HCT116 (cell line): ENCODE measurements at regions not wholly inside any gene's neighbourhood (a gene's known extent, or its start where the extent isn't known, plus 50 kb on each side); places are given as distances from the start of the nearest gene placed in this dataset.

Source experiments
- ATAC-seq: fragments of 200-7000 bp; cut with Tn5 transposase; 2 replicates; pipeline ENCODE4 v1.9.1; 2020; ENCODE audit warnings: mild to moderate bottlenecking, moderate library complexity
- BruUV-seq: library from RNA; stranded (reverse); fragments of 400-500 nt; replicated peaks from 2 replicates; lab custom pipeline; 2021; lab: Mats Ljungman, UMichigan
- CTCF ChIA-PET: fragments of 300-600 bp; sonication (Branson Sonifier 250); formaldehyde crosslinking; loops from one replicate; lab custom pipeline; 2021; ENCODE audit warnings: antibody characterized with exemption; lab: Charles Lee
- POLR2A ChIA-PET: fragments of 300-600, 350-600 bp; sonication (Branson Sonifier 250); formaldehyde crosslinking; loops from one replicate; lab custom pipeline; 2021; ENCODE audit warnings: antibody characterized with exemption; lab: Charles Lee
- RAD21 ChIA-PET, 2 experiments: fragments of 300-600 bp; sonication (Branson Sonifier 250); formaldehyde crosslinking; loops; one replicate each; lab custom pipeline; 2023; ENCODE audit warnings: low total read pairs in 2 of 2; ENCODE audit not compliant: uncharacterized antibody in 2 of 2, unreplicated experiment in 2 of 2, low non-redundant PET in 1 of 2; lab: Charles Lee
- DNase-seq: peaks from one replicate; pipeline ENCODE4 v3.0.0-alpha.2; 2010; ENCODE audit warnings: low read depth, low spot score
- H2AFZ ChIP-seq: fragments of 200-600 bp; shearing (Covaris generic), sonication (generic); 2 replicates; pipeline ENCODE4 v1.6.1; 2017; ENCODE audit warnings: low read depth, mixed run types, mixed read lengths, antibody characterized with exemption, low read length; ENCODE audit not compliant: poor library complexity, severe bottlenecking
- H3K27ac ChIP-seq: 2 replicates; pipeline ENCODE4 v1.5.1; 2012; ENCODE audit warnings: low read depth, low read length
- H3K27me3 ChIP-seq: fragments of 200-600 bp; sonication (generic); 2 replicates; pipeline ENCODE4 v1.6.1; 2016; ENCODE audit warnings: mixed run types, low read length, mixed read lengths; ENCODE audit not compliant: insufficient read depth
- H3K36me3 ChIP-seq, 2 experiments: fragments of 200-500 bp in 1 of 2; fragments of 200-600 bp in 1 of 2; sonication (Bioruptor generic) in 1 of 2; sonication (generic) in 1 of 2; 2 replicates each; pipeline versions ENCODE4 v1.5.1 to v1.6.1; 2014 to 2016; ENCODE audit warnings: low read length in 2 of 2, inconsistent platforms in 1 of 2, mixed read lengths in 1 of 2, mixed run types in 1 of 2; ENCODE audit not compliant: insufficient read depth in 2 of 2, control insufficient read depth in 1 of 2
- H3K4me1 ChIP-seq, 2 experiments: fragments of 200-600 bp in 1 of 2; sonication (generic) in 1 of 2; 2 replicates each; pipeline versions ENCODE4 v1.5.1 to v1.6.1; 2012 to 2017; ENCODE audit warnings: low read length in 2 of 2, inconsistent platforms in 1 of 2, mild to moderate bottlenecking in 1 of 2, mixed read lengths in 1 of 2, mixed run types in 1 of 2, moderate library complexity in 1 of 2; ENCODE audit not compliant: insufficient read depth in 2 of 2, control insufficient read depth in 1 of 2
- H3K4me2 ChIP-seq: fragments of 200-600 bp; sonication (generic); 2 replicates; pipeline ENCODE4 v1.6.1; 2017; ENCODE audit warnings: mixed run types, low read length, mixed read lengths
- H3K4me3 ChIP-seq, 2 experiments: fragments of 200-600 bp in 1 of 2; sonication (generic) in 1 of 2; replicated peaks in 1 of 2; 2 replicates each; pipeline ENCODE4 v1.5.1; 2011 to 2016; ENCODE audit warnings: low read length in 2 of 2, control low read depth in 1 of 2, low read depth in 1 of 2, mild to moderate bottlenecking in 1 of 2, mixed read lengths in 1 of 2, mixed run types in 1 of 2
- H3K79me2 ChIP-seq: fragments of 200-600 bp; sonication (generic); 2 replicates; pipeline ENCODE4 v1.6.1; 2017; ENCODE audit warnings: mild to moderate bottlenecking, mixed run types, low read length, moderate library complexity, mixed read lengths; ENCODE audit not compliant: insufficient read depth
- H3K9ac ChIP-seq: fragments of 200-600 bp; sonication (generic); 2 replicates; pipeline ENCODE4 v1.6.1; 2016; ENCODE audit warnings: low read length, mixed read lengths
- H3K9me2 ChIP-seq: fragments of 200-600 bp; sonication (generic), shearing (Covaris generic); 2 replicates; pipeline ENCODE4 v1.6.1; 2017; ENCODE audit warnings: mixed run types, mild to moderate bottlenecking, moderate library complexity; ENCODE audit not compliant: insufficient read depth
- H3K9me3 ChIP-seq, 2 experiments: fragments of 200-500 bp in 1 of 2; fragments of 200-600 bp in 1 of 2; sonication (Bioruptor generic) in 1 of 2; sonication (generic) in 1 of 2; 2 replicates each; pipeline ENCODE4 v1.6.1; 2014 to 2017; ENCODE audit warnings: low read length in 2 of 2, mixed read lengths in 2 of 2, inconsistent platforms in 1 of 2, low read depth in 1 of 2, mild to moderate bottlenecking in 1 of 2, mixed run types in 1 of 2, moderate library complexity in 1 of 2; ENCODE audit not compliant: control insufficient read depth in 1 of 2, insufficient read depth in 1 of 2
- H4K20me1 ChIP-seq: fragments of 200-600 bp; sonication (generic), shearing (Covaris generic); 2 replicates; pipeline ENCODE4 v1.6.1; 2017; ENCODE audit warnings: mixed run types, mild to moderate bottlenecking, moderate library complexity; ENCODE audit not compliant: insufficient read depth
- CBX3 ChIP-seq: IDR thresholded peaks from 2 replicates; pipeline ENCODE4 v1.6.1; 2012; ENCODE audit warnings: low read depth
- CEBPB ChIP-seq: IDR thresholded peaks from 2 replicates; pipeline ENCODE4 v1.6.1; 2012; ENCODE audit warnings: low read depth
- EGR1 ChIP-seq: IDR thresholded peaks from 2 replicates; pipeline ENCODE4 v1.6.1; 2012; ENCODE audit warnings: low read depth
- EZH2 ChIP-seq: fragments of 200-600 bp; sonication (generic); IDR thresholded peaks from 2 replicates; pipeline ENCODE4 v1.6.1; 2017; ENCODE audit warnings: antibody characterized with exemption, mixed run types
- EZH2phosphoT487 ChIP-seq: fragments of 200-600 bp; IDR thresholded peaks from 2 replicates; pipeline ENCODE4 v1.6.1; 2018; ENCODE audit warnings: antibody characterized with exemption, borderline replicate concordance
- FOSL1 ChIP-seq: IDR thresholded peaks from 2 replicates; pipeline ENCODE4 v1.6.1; 2012; ENCODE audit warnings: low read depth
- JUND ChIP-seq: IDR thresholded peaks from 2 replicates; pipeline ENCODE4 v1.6.1; 2012
- POLR2A ChIP-seq: IDR thresholded peaks from 2 replicates; pipeline ENCODE4 v1.7.0; 2011; ENCODE audit warnings: borderline replicate concordance; ENCODE audit not compliant: insufficient read depth, insufficient read length; ENCODE audit errors: extremely low read depth
- POLR2AphosphoS5 ChIP-seq: IDR thresholded peaks from 2 replicates; pipeline ENCODE4 v1.6.1; 2011; ENCODE audit warnings: mild to moderate bottlenecking, low read depth, low read length, moderate library complexity
- SIN3A ChIP-seq: IDR thresholded peaks from 2 replicates; pipeline ENCODE4 v1.6.1; 2012; ENCODE audit warnings: low read depth
- SP1 ChIP-seq: IDR thresholded peaks from 2 replicates; pipeline ENCODE4 v1.6.1; 2012; ENCODE audit warnings: low read depth
- SRF ChIP-seq: IDR thresholded peaks from 2 replicates; pipeline ENCODE4 v1.6.1; 2012; ENCODE audit warnings: low read depth
- TCF7L2 ChIP-seq: IDR thresholded peaks from 2 replicates; pipeline ENCODE4 v1.7.0; 2011; ENCODE audit warnings: borderline replicate concordance, inconsistent platforms; ENCODE audit not compliant: insufficient read depth, insufficient read length; ENCODE audit errors: extremely low read depth
- YY1 ChIP-seq: IDR thresholded peaks from 2 replicates; pipeline ENCODE4 v1.6.1; 2011; ENCODE audit warnings: low read length, low read depth, moderate library complexity, mild to moderate bottlenecking; ENCODE audit not compliant: insufficient replicate concordance; ENCODE audit errors: extremely low read depth
- ZNF274 ChIP-seq: fragments of 200-500 bp; sonication (Bioruptor generic); IDR thresholded peaks from 2 replicates; pipeline ENCODE4 v1.6.1; 2014; ENCODE audit warnings: mild to moderate bottlenecking, low read depth, low read length, inconsistent platforms
- intact Hi-C: fragments of 100-400 bp; cut with micrococcal nuclease; formaldehyde crosslinking; loops from 2 replicates; pipeline ENCODE4 v1.10.0; 2022
- TF ChIP-seq, protein P1 (sequence below): IDR thresholded peaks from 2 replicates; pipeline ENCODE4 v1.6.1; 2012; ENCODE audit warnings: low read depth
- TF ChIP-seq, protein P2 (sequence below): IDR thresholded peaks from 2 replicates; pipeline ENCODE4 v1.6.1; 2012
- TF ChIP-seq, protein P3 (sequence below), 3 experiments: fragments of 200-600 bp in 1 of 3; sonication (generic) in 1 of 3; IDR thresholded peaks in 2 of 3; conservative IDR thresholded peaks in 1 of 3; 2 replicates each; pipeline ENCODE4 v1.5.1; 2012 to 2017; ENCODE audit warnings: low read depth in 2 of 3, low read length in 2 of 3, antibody characterized with exemption in 1 of 3, borderline replicate concordance in 1 of 3, control low read depth in 1 of 3, mild to moderate bottlenecking in 1 of 3, mixed read lengths in 1 of 3, mixed run types in 1 of 3, moderate library complexity in 1 of 3; ENCODE audit not compliant: insufficient read depth in 1 of 3
- TF ChIP-seq, protein P4 (sequence below): IDR thresholded peaks from 2 replicates; pipeline ENCODE4 v1.6.1; 2011; ENCODE audit warnings: mild to moderate bottlenecking, low read length, moderate library complexity; ENCODE audit not compliant: insufficient replicate concordance; ENCODE audit errors: extremely low read depth

DNA sequence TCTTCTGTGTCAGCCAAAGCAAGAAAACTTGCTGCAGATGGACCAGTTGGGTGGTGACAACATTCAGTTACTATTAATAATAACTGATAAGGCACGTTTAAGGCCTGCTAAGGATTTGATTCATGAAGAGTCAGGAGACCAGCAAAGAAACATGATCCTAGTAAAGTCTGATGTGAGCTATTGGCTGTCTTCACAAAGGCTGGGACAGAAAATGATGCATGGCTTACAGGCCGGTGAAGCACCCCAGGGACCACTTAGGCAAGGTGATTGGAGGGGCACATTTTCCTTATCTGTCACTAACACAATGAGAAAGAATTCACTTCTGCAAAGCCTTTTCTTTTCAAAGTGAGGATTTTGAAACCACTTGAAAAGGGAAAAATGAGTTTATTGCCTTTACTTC, 65.4 kb upstream of the TRPC3 start:
- Histone ChIP-seq H3K4me2 (no peak overlapping the region), H3K9me2 (no peaks in the 10 kb centered on the region), H3K9ac (no peak overlapping the region), H3K27me3 (no peaks in the 10 kb centered on the region), H3K4me3 (no peak overlapping the region), H3K9me3 (no peaks in the 10 kb centered on the region), H3K79me2 (no peaks in the 10 kb centered on the region), H3K27ac (no peak overlapping the region), H3K4me1 (no peaks in the 10 kb centered on the region), H3K36me3 (no peaks in the 10 kb centered on the region), H4K20me1 (no peaks in the 10 kb centered on the region), H2AFZ (no peak overlapping the region)
- no TSS peak for BruUV-seq
- no peak for ATAC-seq
- ChIA-PET POLR2A (no interaction called here), CTCF (no interaction called here), RAD21 (no interaction called here)
- intact Hi-C loops: no loop called here
- no peak for DNase-seq
- TF ChIP-seq, protein P1, sequence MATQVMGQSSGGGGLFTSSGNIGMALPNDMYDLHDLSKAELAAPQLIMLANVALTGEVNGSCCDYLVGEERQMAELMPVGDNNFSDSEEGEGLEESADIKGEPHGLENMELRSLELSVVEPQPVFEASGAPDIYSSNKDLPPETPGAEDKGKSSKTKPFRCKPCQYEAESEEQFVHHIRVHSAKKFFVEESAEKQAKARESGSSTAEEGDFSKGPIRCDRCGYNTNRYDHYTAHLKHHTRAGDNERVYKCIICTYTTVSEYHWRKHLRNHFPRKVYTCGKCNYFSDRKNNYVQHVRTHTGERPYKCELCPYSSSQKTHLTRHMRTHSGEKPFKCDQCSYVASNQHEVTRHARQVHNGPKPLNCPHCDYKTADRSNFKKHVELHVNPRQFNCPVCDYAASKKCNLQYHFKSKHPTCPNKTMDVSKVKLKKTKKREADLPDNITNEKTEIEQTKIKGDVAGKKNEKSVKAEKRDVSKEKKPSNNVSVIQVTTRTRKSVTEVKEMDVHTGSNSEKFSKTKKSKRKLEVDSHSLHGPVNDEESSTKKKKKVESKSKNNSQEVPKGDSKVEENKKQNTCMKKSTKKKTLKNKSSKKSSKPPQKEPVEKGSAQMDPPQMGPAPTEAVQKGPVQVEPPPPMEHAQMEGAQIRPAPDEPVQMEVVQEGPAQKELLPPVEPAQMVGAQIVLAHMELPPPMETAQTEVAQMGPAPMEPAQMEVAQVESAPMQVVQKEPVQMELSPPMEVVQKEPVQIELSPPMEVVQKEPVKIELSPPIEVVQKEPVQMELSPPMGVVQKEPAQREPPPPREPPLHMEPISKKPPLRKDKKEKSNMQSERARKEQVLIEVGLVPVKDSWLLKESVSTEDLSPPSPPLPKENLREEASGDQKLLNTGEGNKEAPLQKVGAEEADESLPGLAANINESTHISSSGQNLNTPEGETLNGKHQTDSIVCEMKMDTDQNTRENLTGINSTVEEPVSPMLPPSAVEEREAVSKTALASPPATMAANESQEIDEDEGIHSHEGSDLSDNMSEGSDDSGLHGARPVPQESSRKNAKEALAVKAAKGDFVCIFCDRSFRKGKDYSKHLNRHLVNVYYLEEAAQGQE: no peak
- TF ChIP-seq, protein P2, sequence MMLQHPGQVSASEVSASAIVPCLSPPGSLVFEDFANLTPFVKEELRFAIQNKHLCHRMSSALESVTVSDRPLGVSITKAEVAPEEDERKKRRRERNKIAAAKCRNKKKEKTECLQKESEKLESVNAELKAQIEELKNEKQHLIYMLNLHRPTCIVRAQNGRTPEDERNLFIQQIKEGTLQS: no peak
- TF ChIP-seq POLR2A: no peak
- no peak for TF ChIP-seq POLR2AphosphoS5
- TF ChIP-seq EZH2phosphoT487: no peak
- TF ChIP-seq CBX3: no peak
- no peak for TF ChIP-seq EGR1
- TF ChIP-seq, protein P3, sequence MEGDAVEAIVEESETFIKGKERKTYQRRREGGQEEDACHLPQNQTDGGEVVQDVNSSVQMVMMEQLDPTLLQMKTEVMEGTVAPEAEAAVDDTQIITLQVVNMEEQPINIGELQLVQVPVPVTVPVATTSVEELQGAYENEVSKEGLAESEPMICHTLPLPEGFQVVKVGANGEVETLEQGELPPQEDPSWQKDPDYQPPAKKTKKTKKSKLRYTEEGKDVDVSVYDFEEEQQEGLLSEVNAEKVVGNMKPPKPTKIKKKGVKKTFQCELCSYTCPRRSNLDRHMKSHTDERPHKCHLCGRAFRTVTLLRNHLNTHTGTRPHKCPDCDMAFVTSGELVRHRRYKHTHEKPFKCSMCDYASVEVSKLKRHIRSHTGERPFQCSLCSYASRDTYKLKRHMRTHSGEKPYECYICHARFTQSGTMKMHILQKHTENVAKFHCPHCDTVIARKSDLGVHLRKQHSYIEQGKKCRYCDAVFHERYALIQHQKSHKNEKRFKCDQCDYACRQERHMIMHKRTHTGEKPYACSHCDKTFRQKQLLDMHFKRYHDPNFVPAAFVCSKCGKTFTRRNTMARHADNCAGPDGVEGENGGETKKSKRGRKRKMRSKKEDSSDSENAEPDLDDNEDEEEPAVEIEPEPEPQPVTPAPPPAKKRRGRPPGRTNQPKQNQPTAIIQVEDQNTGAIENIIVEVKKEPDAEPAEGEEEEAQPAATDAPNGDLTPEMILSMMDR (IDR thresholded peaks at IDR 0.05 in 2 of 3, conservative IDR thresholded peaks at IDR 0.05 in 1 of 3; ENCODE audit: borderline replicate concordance in 1 of 3, insufficient read depth in 1 of 3, low read depth in 2 of 3, low read length in 2 of 3): no peak
- no peak for TF ChIP-seq SIN3A
- no peak for TF ChIP-seq JUND
- no peak for TF ChIP-seq ZNF274
- no peak for TF ChIP-seq YY1
- TF ChIP-seq CEBPB: no peak
- no peak for TF ChIP-seq FOSL1
- TF ChIP-seq SRF: no peak
- TF ChIP-seq, protein P4, sequence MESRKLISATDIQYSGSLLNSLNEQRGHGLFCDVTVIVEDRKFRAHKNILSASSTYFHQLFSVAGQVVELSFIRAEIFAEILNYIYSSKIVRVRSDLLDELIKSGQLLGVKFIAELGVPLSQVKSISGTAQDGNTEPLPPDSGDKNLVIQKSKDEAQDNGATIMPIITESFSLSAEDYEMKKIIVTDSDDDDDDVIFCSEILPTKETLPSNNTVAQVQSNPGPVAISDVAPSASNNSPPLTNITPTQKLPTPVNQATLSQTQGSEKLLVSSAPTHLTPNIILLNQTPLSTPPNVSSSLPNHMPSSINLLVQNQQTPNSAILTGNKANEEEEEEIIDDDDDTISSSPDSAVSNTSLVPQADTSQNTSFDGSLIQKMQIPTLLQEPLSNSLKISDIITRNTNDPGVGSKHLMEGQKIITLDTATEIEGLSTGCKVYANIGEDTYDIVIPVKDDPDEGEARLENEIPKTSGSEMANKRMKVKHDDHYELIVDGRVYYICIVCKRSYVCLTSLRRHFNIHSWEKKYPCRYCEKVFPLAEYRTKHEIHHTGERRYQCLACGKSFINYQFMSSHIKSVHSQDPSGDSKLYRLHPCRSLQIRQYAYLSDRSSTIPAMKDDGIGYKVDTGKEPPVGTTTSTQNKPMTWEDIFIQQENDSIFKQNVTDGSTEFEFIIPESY: no peak
- no peak for TF ChIP-seq SP1
- TF ChIP-seq TCF7L2: no peak
- no peak for TF ChIP-seq EZH2
